ENCODE measurements at regions not wholly inside any gene's neighbourhood (a gene's known extent, or its start where the extent isn't known, plus 50 kb on each side); places are given as distances from the start of the nearest gene placed in this dataset.

- Histone ChIP-seq H3K4me1 (ENCODE audit: low read length) (no peaks in the 10 kb centered on the region), H3K9me3 (ENCODE audit: insufficient read depth, low read length) (peaks cover 2% of the 10 kb centered on the region; the same call in 1 of the 2 replicates), H3K79me2 (ENCODE audit: low read length) (no peaks in the 10 kb centered on the region), H3K4me2 (ENCODE audit: low read length) (no peak overlapping the region), H4K20me1 (ENCODE audit: insufficient read depth, low read length) (no peaks in the 10 kb centered on the region), H3K36me3 (replicated peaks; ENCODE audit: low read depth, low read length) (no peaks in the 10 kb centered on the region), H3K4me3 (ENCODE audit: low read length) (no peak overlapping the region), H3K27ac (ENCODE audit: low read length) (no peak overlapping the region), H3K27me3 (ENCODE audit: low read depth, low read length) (no peaks in the 10 kb centered on the region), H3K9ac (ENCODE audit: low read length) (no peak overlapping the region), H2AFZ (ENCODE audit: low read depth, low read length) (no peak overlapping the region)
- no peak for TF ChIP-seq EZH2phosphoT487 (IDR thresholded peaks at IDR 0.05; ENCODE audit: low read depth)
- TF ChIP-seq CTCF (IDR thresholded peaks at IDR 0.05; ENCODE audit: low read depth, low read length) = no peak
Measured at GRCh38 chr17:63019138-63019873, 53.3 kb downstream of the TANC2 start.

- H3K4me2 ChIP-seq (ENCODE audit: low read length) = no peak overlapping the region
- H3K9me3 ChIP-seq (ENCODE audit: insufficient read depth, low read length) = no peaks in the 10 kb centered on the region
- no peaks in the 10 kb centered on the region for H3K36me3 ChIP-seq (replicated peaks; ENCODE audit: low read depth, low read length)
- H2AFZ ChIP-seq (ENCODE audit: low read depth, low read length) = no peak overlapping the region
- H3K4me1 ChIP-seq (ENCODE audit: low read length) = peaks cover 7% of the 10 kb centered on the region
- no peak for TF ChIP-seq CTCF (IDR thresholded peaks at IDR 0.05; ENCODE audit: low read depth, low read length)
- no peak for TF ChIP-seq EZH2phosphoT487 (IDR thresholded peaks at IDR 0.05; ENCODE audit: low read depth)
- no peak overlapping the region for H3K27ac ChIP-seq (ENCODE audit: low read length)
- no peaks in the 10 kb centered on the region for H3K79me2 ChIP-seq (ENCODE audit: low read length)
- H3K4me3 ChIP-seq (ENCODE audit: low read length) = no peak overlapping the region
- H4K20me1 ChIP-seq (ENCODE audit: insufficient read depth, low read length) = no peaks in the 10 kb centered on the region
- H3K9ac ChIP-seq (ENCODE audit: low read length) = no peak overlapping the region
- H3K27me3 ChIP-seq (ENCODE audit: low read depth, low read length) = no peaks in the 10 kb centered on the region
Measured at GRCh38 chr17:63022567-63022966, 56.5 kb downstream of the TANC2 start.

- Histone ChIP-seq H3K4me3 (ENCODE audit: low read length) (no peak overlapping the region), H3K79me2 (ENCODE audit: low read length) (no peaks in the 10 kb centered on the region), H3K4me1 (ENCODE audit: low read length) (peaks cover 10% of the 10 kb centered on the region), H3K9me3 (ENCODE audit: insufficient read depth, low read length) (no peaks in the 10 kb centered on the region), H3K9ac (ENCODE audit: low read length) (no peak overlapping the region), H3K27ac (ENCODE audit: low read length) (no peak overlapping the region), H3K27me3 (ENCODE audit: low read depth, low read length) (no peaks in the 10 kb centered on the region), H4K20me1 (ENCODE audit: insufficient read depth, low read length) (no peaks in the 10 kb centered on the region), H3K36me3 (replicated peaks; ENCODE audit: low read depth, low read length) (no peaks in the 10 kb centered on the region), H3K4me2 (ENCODE audit: low read length) (no peak overlapping the region), H2AFZ (ENCODE audit: low read depth, low read length) (no peak overlapping the region)
- no peak for TF ChIP-seq CTCF (IDR thresholded peaks at IDR 0.05; ENCODE audit: low read depth, low read length)
- no peak for TF ChIP-seq EZH2phosphoT487 (IDR thresholded peaks at IDR 0.05; ENCODE audit: low read depth)
Measured at GRCh38 chr17:63023049-63023448, 57.0 kb downstream of the TANC2 start.

GRCh38 chr17:63024201-63024600 lies 58.2 kb downstream of the TANC2 start:
- H2AFZ ChIP-seq (ENCODE audit: low read depth, low read length) = no peak overlapping the region
- no peaks in the 10 kb centered on the region for H3K9me3 ChIP-seq (ENCODE audit: insufficient read depth, low read length)
- no peaks in the 10 kb centered on the region for H3K79me2 ChIP-seq (ENCODE audit: low read length)
- H3K4me1 ChIP-seq (ENCODE audit: low read length) = peaks cover 16% of the 10 kb centered on the region
- H3K4me3 ChIP-seq (ENCODE audit: low read length) = no peak overlapping the region
- TF ChIP-seq CTCF (IDR thresholded peaks at IDR 0.05; ENCODE audit: low read depth, low read length) (no peak), EZH2phosphoT487 (IDR thresholded peaks at IDR 0.05; ENCODE audit: low read depth) (no peak)
- no peaks in the 10 kb centered on the region for H3K36me3 ChIP-seq (replicated peaks; ENCODE audit: low read depth, low read length)
- H3K27ac ChIP-seq (ENCODE audit: low read length) = no peak overlapping the region
- H4K20me1 ChIP-seq (ENCODE audit: insufficient read depth, low read length) = no peaks in the 10 kb centered on the region
- H3K27me3 ChIP-seq (ENCODE audit: low read depth, low read length) = no peaks in the 10 kb centered on the region
- no peak overlapping the region for H3K9ac ChIP-seq (ENCODE audit: low read length)
- H3K4me2 ChIP-seq (ENCODE audit: low read length) = no peak overlapping the region

Data from OCI-LY3 (cell line).